Aorta (tissue), 5 donors: ENCODE measurements at regions not wholly inside any gene's neighbourhood (a gene's known extent, or its start where the extent isn't known, plus 50 kb on each side); places are given as distances from the start of the nearest gene placed in this dataset.

Source experiments
- ATAC-seq: fragments of 200-7000 bp; cut with Tn5 transposase; one replicate; pipeline ENCODE4 v1.9.1; 2022; ENCODE audit warnings: moderate library complexity; ENCODE audit not compliant: low FRiP score
- DNase-seq, 2 donors: peaks; one replicate each; pipeline ENCODE4 v3.0.0-alpha.2; 2020
- H3K27ac ChIP-seq, 2 donors: one replicate each; pipeline ENCODE4 v1.5.1; 2013; ENCODE audit warnings: low read length in 2 of 2, mild to moderate bottlenecking in 2 of 2, moderate library complexity in 2 of 2, control low read depth in 1 of 2, inconsistent platforms in 1 of 2, low read depth in 1 of 2
- H3K27me3 ChIP-seq, 2 donors: one replicate each; pipeline ENCODE4 v1.6.1; 2013; ENCODE audit warnings: control low read depth in 1 of 2, low read length in 1 of 2, mild to moderate bottlenecking in 1 of 2, moderate library complexity in 1 of 2; ENCODE audit not compliant: insufficient read depth in 2 of 2, control insufficient read depth in 1 of 2
- H3K36me3 ChIP-seq, 2 donors: one replicate each; pipeline ENCODE4 v1.6.1; 2013; ENCODE audit warnings: control low read depth in 1 of 2, low read length in 1 of 2, mild to moderate bottlenecking in 1 of 2; ENCODE audit not compliant: insufficient read depth in 2 of 2, control insufficient read depth in 1 of 2
- H3K4me1 ChIP-seq, 2 donors: one replicate each; pipeline ENCODE4 v1.6.1; 2013; ENCODE audit warnings: low read length in 2 of 2, control low read depth in 1 of 2, mild to moderate bottlenecking in 1 of 2, moderate library complexity in 1 of 2; ENCODE audit not compliant: insufficient read depth in 2 of 2, control insufficient read depth in 1 of 2
- H3K4me3 ChIP-seq, 2 donors: one replicate each; pipeline ENCODE4 v1.5.1; 2013; ENCODE audit warnings: low read length in 2 of 2, control low read depth in 1 of 2, mild to moderate bottlenecking in 1 of 2
- H3K9me3 ChIP-seq: one replicate; pipeline ENCODE4 v1.6.1; 2013; ENCODE audit warnings: mild to moderate bottlenecking, low read length; ENCODE audit not compliant: control insufficient read depth
- WGBS, 2 donors: extraction: QIAGEN DNeasy Blood & Tissue Kit; methylation state at CpG; one replicate each; pipeline ENCODE4 v1.1.7; 2013; 5-methylcytosine and 5-hydroxymethylcytosine counted together
- intact Hi-C, 2 donors: fragments of 100-400 bp; cut with DNase I; formaldehyde crosslinking; loops; one replicate each; pipeline versions ENCODE4 v1.14.2 to v1.15.0; 2022
- donor health status: healthy with polysubstance abuse.
- donor health status: Bipolar disorder and iron deficiency.
- donor health status: DM: no; HTN: no; CAD: no.
- donor health status: DM: no; HTN: no; CAD: no.
- donor health status: DM: yes; HTN: yes; CAD: no.

GRCh38 chr12:39011166-39011565 lies 105.8 kb upstream of the CPNE8 start:
- H3K4me1 ChIP-seq, result no peaks in the 10 kb centered on the region
- no peak for ATAC-seq
- 48% methylated on average over 2 of the region's 2 CpGs for WGBS, 2 donors
- DNase-seq, result no peak
- H3K36me3 ChIP-seq, result no peaks in the 10 kb centered on the region
- H3K4me3 ChIP-seq, result no peak overlapping the region
- H3K27ac ChIP-seq, result no peak overlapping the region
- no peaks in the 10 kb centered on the region for H3K9me3 ChIP-seq
- no peaks in the 10 kb centered on the region for H3K27me3 ChIP-seq
- intact Hi-C loops, result no loop called here

GRCh38 chr12:39010406-39010805 lies 105.0 kb upstream of the CPNE8 start:
- no peak for ATAC-seq
- Histone ChIP-seq H3K4me3 (no peak overlapping the region), H3K9me3 (no peaks in the 10 kb centered on the region), H3K27ac (no peak overlapping the region), H3K4me1 (no peaks in the 10 kb centered on the region), H3K36me3 (no peaks in the 10 kb centered on the region), H3K27me3 (no peaks in the 10 kb centered on the region)
- no peak for DNase-seq
- intact Hi-C loops, result no loop called here
- WGBS, 2 donors, result 64 to 68% methylated on average over 1 of the region's 1 CpG

GRCh38 chr12:39007619-39008018 lies 102.2 kb upstream of the CPNE8 start:
- ATAC-seq (no peak), DNase-seq (no peak)
- Histone ChIP-seq H3K4me3 (no peak overlapping the region), H3K4me1 (no peaks in the 10 kb centered on the region), H3K36me3 (no peaks in the 10 kb centered on the region), H3K27me3 (no peaks in the 10 kb centered on the region), H3K27ac (no peak overlapping the region), H3K9me3 (no peaks in the 10 kb centered on the region)
- 44% methylated on average over 3 of the region's 3 CpGs for WGBS, 2 donors
- intact Hi-C loops, result no loop called here

- H3K4me1 ChIP-seq, result no peaks in the 10 kb centered on the region
- intact Hi-C loops, result no loop called here
- ATAC-seq (no peak), DNase-seq (no peak)
- 78 to 87% methylated on average over 2 of the region's 2 CpGs for WGBS, 2 donors
- H3K4me3 ChIP-seq, result no peak overlapping the region
- no peaks in the 10 kb centered on the region for H3K36me3 ChIP-seq
- H3K27ac ChIP-seq, result no peak overlapping the region
- no peaks in the 10 kb centered on the region for H3K9me3 ChIP-seq
- H3K27me3 ChIP-seq, result no peaks in the 10 kb centered on the region
Observed at GRCh38 chr12:39006286-39006685, 100.9 kb upstream of the CPNE8 start.

- no peaks in the 10 kb centered on the region for H3K36me3 ChIP-seq
- intact Hi-C loops, result no loop called here
- ATAC-seq (no peak), DNase-seq (no peak)
- no peaks in the 10 kb centered on the region for H3K27me3 ChIP-seq
- no peak overlapping the region for H3K4me3 ChIP-seq
- no peaks in the 10 kb centered on the region for H3K4me1 ChIP-seq
- H3K9me3 ChIP-seq, result no peaks in the 10 kb centered on the region
- H3K27ac ChIP-seq, result no peak overlapping the region
Observed at GRCh38 chr12:39005671-39006070, 100.3 kb upstream of the CPNE8 start.

GRCh38 chr12:39003541-39004155 lies 98.3 kb upstream of the CPNE8 start:
- no peak for ATAC-seq
- H3K4me3 ChIP-seq, result no peak overlapping the region
- whole genome bisulfite sequencing, 2 donors, result 47 to 48% methylated on average over 3 of the region's 3 CpGs
- H3K27ac ChIP-seq, result no peak overlapping the region
- intact Hi-C loops, result no loop called here
- DNase-seq, result no peak
- H3K9me3 ChIP-seq, result no peaks in the 10 kb centered on the region
- H3K36me3 ChIP-seq, result no peaks in the 10 kb centered on the region
- H3K4me1 ChIP-seq, result no peaks in the 10 kb centered on the region
- H3K27me3 ChIP-seq, result peaks cover 0 to 2% of the 10 kb centered on the region in 2 donors

- H3K9me3 ChIP-seq, result no peaks in the 10 kb centered on the region
- no peaks in the 10 kb centered on the region for H3K4me1 ChIP-seq
- DNase-seq, result no peak
- intact Hi-C loops, result no loop called here
- H3K27me3 ChIP-seq, result peaks cover 0 to 2% of the 10 kb centered on the region in 2 donors
- no peaks in the 10 kb centered on the region for H3K36me3 ChIP-seq
- no peak for ATAC-seq
- H3K4me3 ChIP-seq, result no peak overlapping the region
- no peak overlapping the region for H3K27ac ChIP-seq
- WGBS, 2 donors, result 73 to 75% methylated on average over 3 of the region's 3 CpGs
Observed at GRCh38 chr12:39000370-39000769, 95.0 kb upstream of the CPNE8 start.

- peaks cover 0 to 2% of the 10 kb centered on the region in 2 donors for H3K27me3 ChIP-seq
- no peak for DNase-seq
- H3K9me3 ChIP-seq, result no peaks in the 10 kb centered on the region
- no peak overlapping the region for H3K4me3 ChIP-seq
- H3K4me1 ChIP-seq, result no peaks in the 10 kb centered on the region
- no peak for ATAC-seq
- 68 to 69% methylated on average over 2 of the region's 2 CpGs for WGBS, 2 donors
- intact Hi-C loops, result no loop called here
- no peaks in the 10 kb centered on the region for H3K36me3 ChIP-seq
- H3K27ac ChIP-seq, result no peak overlapping the region
Observed at GRCh38 chr12:38998887-38999482, 93.6 kb upstream of the CPNE8 start.

- WGBS, 2 donors, result 48 to 50% methylated on average over 3 of the region's 3 CpGs
- DNase-seq (no peak), ATAC-seq (no peak)
- no peaks in the 10 kb centered on the region for H3K36me3 ChIP-seq
- no peak overlapping the region for H3K4me3 ChIP-seq
- no peaks in the 10 kb centered on the region for H3K27me3 ChIP-seq
- H3K27ac ChIP-seq, result no peak overlapping the region
- H3K4me1 ChIP-seq, result no peaks in the 10 kb centered on the region
- intact Hi-C loops, result no loop called here
- peaks cover 1% of the 10 kb centered on the region for H3K9me3 ChIP-seq
Observed at GRCh38 chr12:38995249-38995648, 89.9 kb upstream of the CPNE8 start.
